ENCODE measurements at regions not wholly inside any gene's neighbourhood (a gene's known extent, or its start where the extent isn't known, plus 50 kb on each side); places are given as distances from the start of the nearest gene placed in this dataset.
"Not testable (repeated sequence)": the region's sequence is repeated elsewhere in the genome, so short reads cannot be mapped to it uniquely, and the experiment has no call there.

GRCh38 chr13:54607421-54607820 lies 1578.8 kb downstream of the OLFM4 start:
- Histone ChIP-seq H2AFZ (ENCODE audit: low read depth, low read length) (no peak overlapping the region), H3K36me3 (ENCODE audit: insufficient read depth, low read length) (no peaks in the 10 kb centered on the region), H3K9ac (ENCODE audit: low read length) (no peak overlapping the region), H3K79me2 (ENCODE audit: insufficient read depth, low read length) (no peaks in the 10 kb centered on the region), H3K9me3 (ENCODE audit: insufficient read depth, low read depth, low read length) (no peaks in the 10 kb centered on the region), H3K27ac (ENCODE audit: low read depth, low read length) (no peak overlapping the region), H4K20me1 (ENCODE audit: insufficient read depth, low read length) (no peaks in the 10 kb centered on the region), H3K4me2 (ENCODE audit: low read length) (no peak overlapping the region), H3K27me3 (ENCODE audit: insufficient read depth, low read length) (no peaks in the 10 kb centered on the region), H3K4me1 (ENCODE audit: insufficient read depth, low read length) (no peaks in the 10 kb centered on the region), H3K4me3 (ENCODE audit: insufficient read depth, low read depth, low read length) (no peak overlapping the region)
- H3K36me3 Mint-ChIP-seq (ENCODE audit: low read depth, unreplicated experiment): no peaks in the 10 kb centered on the region
- FAIRE-seq (no peak), DNase-seq (ENCODE audit: low read depth) (no peak)
- no peaks in the 10 kb centered on the region for H3K4me1 Mint-ChIP-seq (ENCODE audit: low read depth, unreplicated experiment)
- no peaks in the 10 kb centered on the region for H3K9me3 Mint-ChIP-seq (ENCODE audit: unreplicated experiment)
- H3K27ac Mint-ChIP-seq (ENCODE audit: unreplicated experiment): no peak overlapping the region
- TF ChIP-seq CTCF (IDR thresholded peaks at IDR 0.05; ENCODE audit: insufficient read depth, low read depth, low read length): no peak
- TF ChIP-seq EZH2 (IDR thresholded peaks at IDR 0.05; ENCODE audit: insufficient read depth, low read length): no peak
- no peak overlapping the region for H3K4me3 Mint-ChIP-seq (ENCODE audit: unreplicated experiment)
- H3K27me3 Mint-ChIP-seq (ENCODE audit: low read depth, unreplicated experiment): no peaks in the 10 kb centered on the region

GRCh38 chr13:54611390-54611789 lies 1582.8 kb downstream of the OLFM4 start:
- Histone ChIP-seq H3K27me3 (ENCODE audit: insufficient read depth, low read length) (no peaks in the 10 kb centered on the region), H3K36me3 (ENCODE audit: insufficient read depth, low read length) (no peaks in the 10 kb centered on the region), H3K9me3 (ENCODE audit: insufficient read depth, low read depth, low read length) (no peaks in the 10 kb centered on the region), H3K9ac (ENCODE audit: low read length) (no peak overlapping the region), H4K20me1 (ENCODE audit: insufficient read depth, low read length) (no peaks in the 10 kb centered on the region), H3K4me2 (ENCODE audit: low read length) (no peak overlapping the region), H3K4me1 (ENCODE audit: insufficient read depth, low read length) (no peaks in the 10 kb centered on the region), H3K79me2 (ENCODE audit: insufficient read depth, low read length) (no peaks in the 10 kb centered on the region), H3K27ac (ENCODE audit: low read depth, low read length) (no peak overlapping the region), H3K4me3 (ENCODE audit: insufficient read depth, low read depth, low read length) (no peak overlapping the region), H2AFZ (ENCODE audit: low read depth, low read length) (no peak overlapping the region)
- H3K27me3 Mint-ChIP-seq (ENCODE audit: low read depth, unreplicated experiment): no peaks in the 10 kb centered on the region
- no peak for TF ChIP-seq CTCF (IDR thresholded peaks at IDR 0.05; ENCODE audit: insufficient read depth, low read depth, low read length)
- no peak for TF ChIP-seq EZH2 (IDR thresholded peaks at IDR 0.05; ENCODE audit: insufficient read depth, low read length)
- no peaks in the 10 kb centered on the region for H3K9me3 Mint-ChIP-seq (ENCODE audit: unreplicated experiment)
- H3K4me3 Mint-ChIP-seq (ENCODE audit: unreplicated experiment): no peak overlapping the region
- H3K27ac Mint-ChIP-seq (ENCODE audit: unreplicated experiment): no peak overlapping the region
- H3K4me1 Mint-ChIP-seq (ENCODE audit: low read depth, unreplicated experiment): no peaks in the 10 kb centered on the region
- DNase-seq (ENCODE audit: low read depth) (no peak), FAIRE-seq (no peak)
- H3K36me3 Mint-ChIP-seq (ENCODE audit: low read depth, unreplicated experiment): no peaks in the 10 kb centered on the region

- FAIRE-seq: no peak
- DNase-seq (ENCODE audit: low read depth): no peak
- Histone ChIP-seq H3K79me2 (ENCODE audit: insufficient read depth, low read length) (no peaks in the 10 kb centered on the region), H4K20me1 (ENCODE audit: insufficient read depth, low read length) (no peaks in the 10 kb centered on the region), H3K4me3 (ENCODE audit: insufficient read depth, low read depth, low read length) (no peak overlapping the region), H3K36me3 (ENCODE audit: insufficient read depth, low read length) (no peaks in the 10 kb centered on the region), H3K9ac (ENCODE audit: low read length) (no peak overlapping the region), H3K4me1 (ENCODE audit: insufficient read depth, low read length) (no peaks in the 10 kb centered on the region), H3K27ac (ENCODE audit: low read depth, low read length) (no peak overlapping the region), H3K4me2 (ENCODE audit: low read length) (no peak overlapping the region), H3K27me3 (ENCODE audit: insufficient read depth, low read length) (no peaks in the 10 kb centered on the region), H2AFZ (ENCODE audit: low read depth, low read length) (no peak overlapping the region), H3K9me3 (ENCODE audit: insufficient read depth, low read depth, low read length) (no peaks in the 10 kb centered on the region)
- Mint-ChIP-seq H3K36me3 (ENCODE audit: low read depth, unreplicated experiment) (no peaks in the 10 kb centered on the region), H3K9me3 (ENCODE audit: unreplicated experiment) (no peaks in the 10 kb centered on the region), H3K4me1 (ENCODE audit: low read depth, unreplicated experiment) (no peaks in the 10 kb centered on the region), H3K27ac (ENCODE audit: unreplicated experiment) (no peak overlapping the region), H3K27me3 (ENCODE audit: low read depth, unreplicated experiment) (no peaks in the 10 kb centered on the region), H3K4me3 (ENCODE audit: unreplicated experiment) (no peak overlapping the region)
- TF ChIP-seq EZH2 (IDR thresholded peaks at IDR 0.05; ENCODE audit: insufficient read depth, low read length): no peak
- TF ChIP-seq CTCF (IDR thresholded peaks at IDR 0.05; ENCODE audit: insufficient read depth, low read depth, low read length): no peak
Observed at GRCh38 chr13:54614726-54615125, 1586.1 kb downstream of the OLFM4 start.

GRCh38 chr13:54626504-54626903 lies 1597.9 kb downstream of the OLFM4 start:
- not testable (repeated sequence) for H3K27me3 ChIP-seq (ENCODE audit: insufficient read depth, low read length); H3K4me2 ChIP-seq (ENCODE audit: low read length); H3K4me3 ChIP-seq (ENCODE audit: insufficient read depth, low read depth, low read length); H4K20me1 ChIP-seq (ENCODE audit: insufficient read depth, low read length); FAIRE-seq; H3K4me1 Mint-ChIP-seq (ENCODE audit: low read depth, unreplicated experiment); H3K27ac Mint-ChIP-seq (ENCODE audit: unreplicated experiment); H3K9me3 Mint-ChIP-seq (ENCODE audit: unreplicated experiment); H2AFZ ChIP-seq (ENCODE audit: low read depth, low read length); H3K4me1 ChIP-seq (ENCODE audit: insufficient read depth, low read length); H3K27ac ChIP-seq (ENCODE audit: low read depth, low read length); H3K9me3 ChIP-seq (ENCODE audit: insufficient read depth, low read depth, low read length); H3K79me2 ChIP-seq (ENCODE audit: insufficient read depth, low read length); H3K4me3 Mint-ChIP-seq (ENCODE audit: unreplicated experiment); H3K9ac ChIP-seq (ENCODE audit: low read length); DNase-seq (ENCODE audit: low read depth); H3K27me3 Mint-ChIP-seq (ENCODE audit: low read depth, unreplicated experiment); H3K36me3 ChIP-seq (ENCODE audit: insufficient read depth, low read length); H3K36me3 Mint-ChIP-seq (ENCODE audit: low read depth, unreplicated experiment)

Data from astrocyte (in vitro differentiated cells and primary cell).